WTC11 (cell line): ENCODE measurements at regions not wholly inside any gene's neighbourhood (a gene's known extent, or its start where the extent isn't known, plus 50 kb on each side); places are given as distances from the start of the nearest gene placed in this dataset.

Experiments
- ATAC-seq: fragments of 200-7000 bp; cut with Tn5 transposase; 2 replicates; pipeline ENCODE4 v1.10.0; 2021; ENCODE audit warnings: mild to moderate bottlenecking, moderate library complexity
- CTCF ChIA-PET: fragments of 300-600 bp; sonication (Branson Sonifier 250); formaldehyde crosslinking; loops from one replicate; lab custom pipeline; 2021; ENCODE audit warnings: antibody characterized with exemption; lab: Charles Lee
- POLR2A ChIA-PET: fragments of 350-600 bp; sonication (Branson Sonifier 250); formaldehyde crosslinking; loops from one replicate; lab custom pipeline; 2021; ENCODE audit warnings: antibody characterized with exemption; lab: Charles Lee
- DNase-seq: peaks from one replicate; pipeline ENCODE4 v3.0.0; 2021; ENCODE audit warnings: low spot score
- H3K27ac Mint-ChIP-seq: 2 replicates; pipeline ENCODE4 v1.8.0; 2021; ENCODE audit warnings: mixed read lengths
- H3K27me3 Mint-ChIP-seq: 2 replicates; pipeline ENCODE4 v1.8.0; 2021; ENCODE audit warnings: low read depth, mild to moderate bottlenecking, moderate library complexity, mixed read lengths
- H3K36me3 Mint-ChIP-seq: 2 replicates; pipeline ENCODE4 v1.8.0; 2021; ENCODE audit warnings: mixed read lengths
- H3K4me1 Mint-ChIP-seq: 2 replicates; pipeline ENCODE4 v1.8.0; 2022; ENCODE audit warnings: mixed read lengths
- H3K4me3 Mint-ChIP-seq: 2 replicates; pipeline ENCODE4 v1.8.0; 2021; ENCODE audit warnings: mild to moderate bottlenecking, moderate library complexity, mixed read lengths
- H3K9me3 Mint-ChIP-seq: 2 replicates; pipeline ENCODE4 v1.8.0; 2021; ENCODE audit warnings: mixed read lengths
- AFF4 ChIP-seq: sonication (generic); formaldehyde crosslinking; IDR thresholded peaks from 2 replicates; pipeline ENCODE4 v1.8.1; 2023; ENCODE audit warnings: mild to moderate bottlenecking, missing genetic modification reagents, borderline replicate concordance
- ATF6 ChIP-seq: sonication (generic); formaldehyde crosslinking; IDR thresholded peaks from 2 replicates; pipeline ENCODE4 v1.8.1; 2023; ENCODE audit warnings: mild to moderate bottlenecking, missing genetic modification reagents
- CBFB ChIP-seq: sonication (generic); formaldehyde crosslinking; IDR thresholded peaks from 2 replicates; pipeline ENCODE4 v1.8.1; 2022; ENCODE audit warnings: mild to moderate bottlenecking, low read depth, missing genetic modification reagents
- CTCF ChIP-seq: fragments of 200-600 bp; IDR thresholded peaks from 2 replicates; pipeline ENCODE4 v1.8.0; 2022; ENCODE audit warnings: antibody characterized with exemption
- E2F1 ChIP-seq: sonication (generic); formaldehyde crosslinking; IDR thresholded peaks from 2 replicates; pipeline ENCODE4 v1.8.0; 2022; ENCODE audit warnings: mild to moderate bottlenecking, missing genetic modification reagents
- ESRRA ChIP-seq: sonication (generic); formaldehyde crosslinking; IDR thresholded peaks from 2 replicates; pipeline ENCODE4 v1.8.1; 2022; ENCODE audit warnings: mild to moderate bottlenecking, missing genetic modification reagents, borderline replicate concordance
- FOXJ3 ChIP-seq: sonication (generic); formaldehyde crosslinking; IDR thresholded peaks from 2 replicates; pipeline ENCODE4 v1.9.0; 2021; ENCODE audit warnings: missing genetic modification reagents, mild to moderate bottlenecking, borderline replicate concordance
- MYBL2 ChIP-seq: sonication (generic); formaldehyde crosslinking; IDR thresholded peaks from 2 replicates; pipeline ENCODE4 v1.8.1; 2023; ENCODE audit warnings: mild to moderate bottlenecking, moderate library complexity, missing genetic modification reagents
- NFATC4 ChIP-seq: fragments of 250-450 bp; sonication (Bioruptor Pico); IDR thresholded peaks from 2 replicates; pipeline ENCODE4 v1.9.0; 2021; ENCODE audit warnings: mild to moderate bottlenecking
- NR1H2 ChIP-seq: sonication (generic); formaldehyde crosslinking; IDR thresholded peaks from 2 replicates; pipeline ENCODE4 v1.9.0; 2021; ENCODE audit warnings: mild to moderate bottlenecking, moderate library complexity, missing genetic modification reagents
- STAT6 ChIP-seq: sonication (generic); formaldehyde crosslinking; conservative IDR thresholded peaks from 2 replicates; pipeline ENCODE4 v1.8.1; 2023; ENCODE audit warnings: mild to moderate bottlenecking, low read depth, missing genetic modification reagents, moderate library complexity
- USF2 ChIP-seq: sonication (generic); formaldehyde crosslinking; IDR thresholded peaks from 2 replicates; pipeline ENCODE4 v1.8.1; 2023; ENCODE audit warnings: mild to moderate bottlenecking, missing genetic modification reagents, moderate library complexity
- ZNF138 ChIP-seq: sonication (generic); formaldehyde crosslinking; conservative IDR thresholded peaks from 2 replicates; pipeline ENCODE4 v1.8.1; 2022; ENCODE audit warnings: mild to moderate bottlenecking, moderate library complexity, missing genetic modification reagents
- ZNF232 ChIP-seq: sonication (generic); formaldehyde crosslinking; IDR thresholded peaks from 2 replicates; pipeline ENCODE4 v1.8.0; 2022; ENCODE audit warnings: mild to moderate bottlenecking, missing genetic modification reagents
- ZNF263 ChIP-seq: sonication (generic); formaldehyde crosslinking; IDR thresholded peaks from 2 replicates; pipeline ENCODE4 v1.8.1; 2022; ENCODE audit warnings: low read depth, mild to moderate bottlenecking, moderate library complexity, missing genetic modification reagents
- ZNF317 ChIP-seq: sonication (generic); formaldehyde crosslinking; IDR thresholded peaks from 2 replicates; pipeline ENCODE4 v1.8.1; 2023; ENCODE audit warnings: low read depth, mild to moderate bottlenecking, moderate library complexity, missing genetic modification reagents, borderline replicate concordance
- ZNF512 ChIP-seq: sonication (generic); formaldehyde crosslinking; IDR thresholded peaks from 2 replicates; pipeline ENCODE4 v1.8.1; 2022; ENCODE audit warnings: missing genetic modification reagents, borderline replicate concordance

- H3K9me3 Mint-ChIP-seq: peaks cover 21% of the 10 kb centered on the region
- CTCF ChIA-PET: no interaction called here
- no peak for TF ChIP-seq E2F1 (CRISPR knock-in tag)
- no peak for TF ChIP-seq ZNF317
- TF ChIP-seq STAT6 (CRISPR knock-in tag): no peak
- TF ChIP-seq ESRRA (CRISPR knock-in tag): no peak
- TF ChIP-seq USF2 (CRISPR knock-in tag): no peak
- no peak for TF ChIP-seq MYBL2
- no peak for TF ChIP-seq NFATC4 (CRISPR knock-in tag)
- no peak overlapping the region for H3K4me3 Mint-ChIP-seq
- no peak overlapping the region for H3K27ac Mint-ChIP-seq
- no peaks in the 10 kb centered on the region for H3K27me3 Mint-ChIP-seq
- ATAC-seq: no peak
- DNase-seq: no peak
- POLR2A ChIA-PET: no interaction called here
- H3K4me1 Mint-ChIP-seq: no peaks in the 10 kb centered on the region
- peaks cover 5% of the 10 kb centered on the region for H3K36me3 Mint-ChIP-seq
These were observed 1464.7 kb downstream of the EFNA5 start for GRCh38 chr5:106205916-106206571.

GRCh38 chr5:106202035-106202434, 1468.7 kb downstream of the EFNA5 start:
- no peak for ATAC-seq
- ChIA-PET POLR2A (no interaction called here), CTCF (no interaction called here)
- Mint-ChIP-seq H3K4me3 (no peak overlapping the region), H3K4me1 (no peaks in the 10 kb centered on the region), H3K9me3 (peaks cover 10% of the 10 kb centered on the region), H3K27ac (no peak overlapping the region), H3K27me3 (no peaks in the 10 kb centered on the region), H3K36me3 (peaks cover 5% of the 10 kb centered on the region)
- DNase-seq: no peak
- TF ChIP-seq ATF6 (CRISPR knock-in tag) (no peak), ZNF138 (CRISPR knock-in tag) (no peak), CTCF (no peak), ZNF263 (no peak), NFATC4 (CRISPR knock-in tag) (no peak), ZNF232 (CRISPR knock-in tag) (no peak), STAT6 (CRISPR knock-in tag) (no peak), CBFB (no peak), AFF4 (CRISPR knock-in tag) (no peak), FOXJ3 (CRISPR knock-in tag) (no peak), NR1H2 (no peak), ZNF512 (CRISPR knock-in tag) (no peak)
